ENCODE measurements at regions not wholly inside any gene's neighbourhood (a gene's known extent, or its start where the extent isn't known, plus 50 kb on each side); places are given as distances from the start of the nearest gene placed in this dataset.

GRCh38 chr10:21078410-21079329 lies 181.6 kb upstream of the NEBL start:
- DNase-seq, result no peak

DNA sequence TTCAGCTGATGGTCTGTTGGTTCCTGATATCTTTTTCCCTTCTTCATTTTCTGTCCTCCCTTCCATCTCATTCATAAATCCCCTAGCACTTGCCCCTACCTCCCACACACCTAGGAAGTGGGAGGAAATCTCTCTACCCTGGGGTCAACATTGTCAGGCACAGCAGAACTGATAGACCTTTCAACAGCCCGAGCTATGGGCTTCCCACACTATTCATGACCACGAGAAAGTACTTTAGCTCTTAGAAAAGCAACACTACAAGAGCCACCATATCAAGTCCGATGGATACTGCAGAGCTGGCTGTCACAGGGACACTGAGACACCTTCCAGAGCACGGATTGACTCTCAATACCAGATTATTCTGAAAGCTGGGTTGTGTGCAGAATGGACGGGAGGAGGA lies 180.6 kb upstream of the NEBL start:
- no peak for DNase-seq

DNA sequence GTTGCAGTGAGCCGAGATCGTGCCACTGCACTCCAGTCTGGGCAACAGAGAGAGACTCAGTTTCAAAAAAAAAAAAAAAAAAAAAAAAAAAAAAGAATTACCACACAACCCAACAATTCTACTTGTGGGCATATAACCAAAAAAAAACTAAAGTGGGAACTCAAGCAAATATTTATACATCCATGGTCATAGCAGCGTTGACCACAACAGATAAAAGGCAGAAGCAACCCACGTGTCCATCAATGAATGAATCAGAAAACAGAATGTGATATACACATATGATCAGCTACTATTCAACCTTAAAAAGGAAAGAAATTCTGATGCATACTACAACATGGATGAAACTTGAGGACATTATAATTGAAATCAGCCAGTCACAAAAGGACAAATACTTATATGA lies 179.3 kb upstream of the NEBL start:
- DNase-seq, result no peak

GRCh38 chr10:21075880-21076279 lies 178.8 kb upstream of the NEBL start:
- no peak for DNase-seq

GRCh38 chr10:21071001-21071673 lies 174.0 kb upstream of the NEBL start:
- no peak for DNase-seq

DNA sequence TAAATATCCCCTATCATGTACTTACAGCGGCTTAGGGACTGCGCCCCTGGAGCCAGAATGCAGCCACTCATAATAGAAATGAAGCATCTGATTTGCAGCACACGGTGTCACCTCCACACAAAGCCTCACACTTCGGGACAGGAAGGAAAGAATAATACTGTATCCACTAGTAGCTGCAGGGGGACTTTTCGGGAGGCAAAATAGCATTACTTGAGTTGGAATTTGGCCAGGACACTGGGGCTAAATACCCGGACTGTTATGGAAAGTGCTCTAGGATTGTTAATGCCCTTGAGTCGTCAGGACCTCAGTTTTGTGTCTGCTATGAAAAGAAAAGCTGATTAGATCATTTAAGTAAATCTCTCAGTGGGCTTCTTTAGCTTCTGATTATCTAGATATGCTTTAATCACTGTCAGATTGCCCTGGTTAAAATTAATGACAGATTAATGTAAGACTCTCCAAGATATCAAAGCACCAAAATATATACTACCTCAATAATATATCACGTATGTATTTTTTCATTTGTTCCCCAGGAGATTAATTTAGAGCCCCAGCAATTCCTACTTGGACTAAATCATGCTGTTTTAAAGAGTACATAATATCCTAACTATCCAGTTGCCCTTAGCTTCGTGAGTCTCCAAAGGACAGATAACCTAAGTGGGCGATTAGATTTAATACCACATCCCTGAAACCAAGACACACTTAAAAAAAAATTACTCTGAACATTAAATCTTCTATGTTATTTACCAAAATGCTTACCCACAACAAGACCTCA lies 173.0 kb upstream of the NEBL start:
- DNase-seq, result no peak

GRCh38 chr10:21069278-21069677 lies 172.2 kb upstream of the NEBL start:
- no peak for DNase-seq

GRCh38 chr10:21068026-21068656 lies 171.0 kb upstream of the NEBL start:
- DNase-seq, result no peak

GRCh38 chr10:21065621-21066248 lies 168.6 kb upstream of the NEBL start:
- DNase-seq, result no peak

DNA sequence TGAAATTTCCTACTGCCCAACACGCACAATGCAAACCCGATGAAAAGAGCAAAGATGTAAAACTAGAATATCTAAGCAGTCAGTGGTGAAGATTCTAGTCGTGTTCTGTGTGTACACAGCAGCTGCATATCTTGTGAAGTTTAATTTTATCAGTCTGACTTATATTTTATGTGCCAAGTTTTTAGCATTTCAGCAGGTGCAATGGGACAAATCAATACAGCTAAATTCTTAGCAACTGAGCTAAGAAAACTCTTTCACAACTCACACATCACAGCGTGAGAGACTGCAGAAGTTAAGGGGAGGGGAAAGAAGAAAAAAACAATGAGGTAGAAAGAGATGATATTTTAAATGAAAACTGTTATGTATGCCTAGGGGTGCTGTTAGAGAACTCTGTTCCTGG lies 164.9 kb upstream of the NEBL start:
- no peak for DNase-seq

- no peak for DNase-seq
Observed at GRCh38 chr10:21061184-21061583, 164.1 kb upstream of the NEBL start.

DNA sequence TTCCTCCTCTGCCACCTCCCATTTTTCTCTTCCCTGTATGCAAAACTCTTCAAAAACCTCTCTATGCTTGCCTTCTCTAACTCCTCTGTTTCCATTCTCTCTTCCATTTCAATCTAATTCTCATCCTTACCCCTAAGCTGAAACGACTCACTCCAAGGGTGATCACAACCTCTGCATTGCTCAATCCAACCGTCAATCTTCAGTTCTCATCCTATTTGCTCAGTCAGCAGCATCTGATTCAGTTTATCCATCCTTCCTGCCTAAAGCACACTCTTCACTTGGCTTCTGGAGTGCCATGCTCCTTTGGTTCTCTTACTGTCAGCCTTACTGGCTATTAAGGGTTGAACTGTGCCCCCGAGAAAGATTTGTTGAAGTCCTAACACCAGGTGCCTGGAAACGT lies 163.5 kb upstream of the NEBL start:
- DNase-seq, result no peak

DNA sequence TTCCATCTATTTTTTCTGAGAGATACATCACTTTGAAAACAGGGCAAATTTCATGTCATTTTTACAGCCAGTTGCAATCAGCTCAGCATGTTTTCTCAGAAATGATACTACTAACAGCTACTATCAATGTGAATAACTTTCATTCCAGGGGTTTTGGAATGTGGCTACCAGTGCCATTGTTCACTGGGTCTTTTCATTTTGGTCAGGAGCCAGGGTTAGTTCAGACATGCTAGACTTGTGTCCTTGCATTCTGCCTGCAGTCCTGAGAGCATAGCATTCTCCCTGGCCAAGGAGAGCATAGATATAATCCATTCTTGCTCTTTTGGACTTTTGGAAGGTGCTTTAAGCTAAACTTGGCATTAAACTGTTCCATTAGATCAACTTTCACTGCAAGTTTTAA lies 160.9 kb upstream of the NEBL start:
- no peak for DNase-seq

GRCh38 chr10:21057436-21057835 lies 160.3 kb upstream of the NEBL start:
- no peak for DNase-seq

- DNase-seq, result no peak
Observed at GRCh38 chr10:21056461-21056860, 159.3 kb upstream of the NEBL start.

- no peak for DNase-seq
Observed at GRCh38 chr10:21055339-21056135, 158.4 kb upstream of the NEBL start.

DNA sequence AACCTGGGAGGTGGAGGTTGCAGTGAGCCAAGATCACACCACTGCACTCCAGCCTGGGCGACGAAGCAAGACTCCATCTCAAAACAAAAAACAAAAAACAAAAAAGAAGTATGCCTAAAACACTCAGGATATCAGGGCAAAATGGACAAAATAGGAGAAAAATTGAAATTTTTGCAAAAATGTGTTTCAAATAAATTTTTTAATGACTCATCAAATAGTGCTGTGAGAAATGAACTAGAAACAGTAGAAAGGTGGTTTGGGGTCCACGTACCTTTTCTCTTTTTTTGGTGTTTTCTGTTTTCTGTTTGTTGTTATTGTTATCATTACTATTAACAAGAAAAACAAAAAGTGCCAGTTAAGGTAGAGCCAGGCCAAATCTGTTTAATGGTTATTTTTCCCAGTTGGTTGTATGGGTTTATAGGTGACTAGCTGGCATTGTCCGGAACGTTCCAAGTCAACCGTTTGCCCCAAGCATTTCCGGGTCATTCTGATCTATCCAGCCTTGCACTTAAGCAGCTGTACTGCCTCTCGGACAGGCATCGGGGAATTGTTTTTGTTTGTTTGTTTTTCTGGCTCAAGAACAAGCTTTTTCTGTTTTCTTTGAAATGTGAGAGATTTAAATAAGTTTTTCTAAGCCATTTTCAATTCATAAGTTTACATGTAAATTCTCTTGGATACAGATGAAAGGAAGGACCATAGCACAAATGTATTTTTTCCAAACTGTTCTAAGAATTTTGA lies 157.0 kb upstream of the NEBL start:
- no peak for DNase-seq

DNA sequence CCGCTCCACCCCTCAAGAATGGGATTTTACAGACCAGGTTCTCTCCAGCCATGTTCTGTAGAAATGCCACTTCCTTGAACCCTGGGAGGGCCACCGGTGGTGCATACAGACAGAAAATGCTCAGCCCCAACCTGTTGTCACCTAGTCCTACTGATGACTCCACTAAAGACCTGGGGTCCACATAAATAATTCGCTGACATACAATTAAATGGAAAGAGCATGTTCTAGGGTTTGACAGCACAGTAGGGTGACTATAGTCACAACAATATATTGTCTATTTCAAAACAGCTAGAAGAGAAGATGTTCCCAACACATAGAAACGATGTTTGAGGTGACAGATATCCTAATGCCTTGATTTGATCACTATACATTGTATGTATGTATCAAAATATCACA lies 155.6 kb upstream of the NEBL start:
- no peak for DNase-seq

GRCh38 chr10:21052072-21052708 lies 155.1 kb upstream of the NEBL start:
- no peak for DNase-seq

DNA sequence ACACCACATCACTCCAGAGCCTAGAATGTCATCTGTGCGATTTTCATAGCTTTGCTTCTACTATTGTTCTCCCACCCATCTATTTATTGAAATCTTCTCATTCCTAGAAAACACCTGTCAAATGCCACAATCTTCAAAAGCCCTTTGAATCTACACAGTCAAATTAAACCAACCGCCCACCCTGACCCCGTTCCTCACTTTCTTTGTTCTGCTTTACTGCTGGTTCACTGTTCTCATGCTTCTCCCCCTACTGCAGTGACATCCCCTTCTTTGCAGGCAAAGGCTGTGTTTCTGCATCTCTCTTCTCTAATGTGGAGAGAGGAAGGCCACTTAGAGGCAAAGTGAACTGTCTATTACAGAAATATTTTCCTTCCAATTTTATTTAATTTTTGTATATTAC lies 152.4 kb upstream of the NEBL start:
- DNase-seq, result no peak

Measured in central memory CD4-positive, alpha-beta T cell (primary cell).